ENCODE measurements at regions not wholly inside any gene's neighbourhood (a gene's known extent, or its start where the extent isn't known, plus 50 kb on each side); places are given as distances from the start of the nearest gene placed in this dataset.

DNA sequence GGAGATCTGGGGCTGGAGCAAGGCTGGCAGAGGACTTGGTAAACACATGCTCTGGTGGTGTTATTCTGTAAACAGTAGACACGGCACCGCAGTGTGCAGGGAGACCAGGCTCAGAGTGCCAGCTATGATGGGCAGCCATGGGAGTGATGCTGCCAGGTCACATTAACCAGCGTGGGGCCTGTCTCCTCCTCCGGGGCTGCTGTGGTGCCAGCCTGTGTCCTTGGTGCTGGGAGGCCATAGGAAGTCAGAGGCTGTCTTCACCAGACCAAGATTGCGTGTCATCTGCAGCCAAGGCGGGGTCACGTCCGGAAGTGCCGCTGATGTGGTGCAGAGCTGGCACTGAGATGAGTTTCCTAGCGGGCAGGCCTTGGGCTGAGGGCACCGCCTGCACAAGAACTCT lies 236.0 kb downstream of the GLRX3 start:
- no peak for DNase-seq

DNA sequence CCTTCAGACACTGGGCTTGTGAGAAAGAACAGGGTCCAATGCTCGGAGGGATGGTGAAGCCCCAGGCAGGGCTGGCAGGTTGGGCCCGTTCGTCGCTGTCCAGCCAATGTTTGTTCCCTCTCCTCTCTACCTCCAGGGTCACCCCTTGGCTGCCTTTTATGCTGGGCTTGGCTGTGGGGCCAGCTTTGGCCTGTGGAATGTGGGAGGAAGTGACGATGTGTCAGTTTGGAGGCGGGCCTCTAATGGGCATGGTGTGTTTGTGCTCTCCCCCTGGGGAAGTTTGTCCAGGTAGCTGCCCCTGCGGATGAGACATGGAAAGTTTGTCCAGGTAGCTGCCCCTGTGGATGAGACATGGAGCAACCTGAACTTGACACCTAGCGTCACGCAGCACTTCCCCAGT lies 236.7 kb downstream of the GLRX3 start:
- no peak for DNase-seq

DNA sequence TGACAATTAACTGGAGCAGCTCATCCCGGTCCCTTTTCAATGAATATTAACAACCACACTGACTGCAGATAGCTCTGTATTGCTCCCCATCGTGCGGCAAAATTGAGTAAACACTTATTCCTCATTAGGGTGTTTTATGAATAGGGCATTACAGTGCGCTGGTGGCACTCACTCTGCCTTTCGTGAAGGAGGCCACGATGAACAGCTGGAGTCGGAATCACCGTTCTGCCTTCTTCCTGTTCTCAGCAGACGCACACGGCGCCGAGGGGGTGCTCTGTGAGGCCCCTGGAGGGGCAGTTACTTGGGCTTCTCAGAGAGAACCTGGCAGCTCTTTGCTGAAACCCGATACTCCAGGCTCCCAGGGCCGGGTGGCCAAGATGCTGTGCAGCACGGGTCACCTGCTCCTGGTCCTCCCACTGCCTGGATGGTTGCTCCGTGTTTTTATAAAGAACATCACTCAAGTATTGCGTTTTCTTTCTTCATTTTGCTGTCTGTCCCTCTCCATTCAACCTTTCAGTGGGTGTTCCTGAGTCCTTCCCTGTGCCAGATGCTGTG lies 241.9 kb downstream of the GLRX3 start:
- DNase-seq: no peak

DNA sequence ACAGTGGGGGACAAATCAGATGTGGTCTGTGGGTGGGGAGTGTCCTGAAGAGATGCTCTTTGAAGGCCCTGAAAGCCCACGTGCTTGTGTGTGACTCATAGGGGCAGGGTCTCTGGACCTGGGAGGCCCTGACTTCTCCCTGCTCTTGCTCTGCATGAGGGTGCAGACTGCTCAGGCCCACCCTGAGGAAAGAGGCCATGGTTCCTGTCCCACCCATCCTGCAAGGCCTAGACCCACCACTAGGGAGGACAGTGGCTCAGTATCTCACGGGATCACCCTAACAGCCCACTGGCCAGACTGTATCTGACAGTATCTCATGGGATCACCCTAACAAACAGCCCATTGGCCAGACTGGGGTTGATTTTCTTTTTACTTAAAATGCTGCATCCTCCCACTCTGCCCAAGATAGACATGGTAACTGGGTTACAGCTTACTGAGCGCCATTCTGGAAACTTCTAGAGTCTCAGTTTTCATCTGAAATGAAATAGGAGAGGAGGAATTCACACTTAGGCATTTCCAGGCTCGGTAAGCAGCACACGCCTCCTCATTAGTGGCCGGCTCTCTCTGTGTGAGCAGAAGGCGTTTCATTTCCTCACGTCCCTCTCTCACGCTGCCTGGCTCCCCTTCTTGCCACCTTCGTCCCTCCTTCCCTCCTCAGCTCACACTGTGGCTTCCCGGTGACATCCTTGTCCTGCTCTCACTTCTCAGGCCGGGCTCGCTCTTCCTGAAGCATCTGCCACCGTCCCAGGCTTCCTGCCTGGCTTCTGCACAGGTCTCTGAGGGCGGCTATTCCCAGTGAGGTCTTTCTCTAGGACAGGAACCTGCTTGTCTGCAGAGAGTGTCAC lies 242.6 kb downstream of the GLRX3 start:
- no peak for DNase-seq

DNA sequence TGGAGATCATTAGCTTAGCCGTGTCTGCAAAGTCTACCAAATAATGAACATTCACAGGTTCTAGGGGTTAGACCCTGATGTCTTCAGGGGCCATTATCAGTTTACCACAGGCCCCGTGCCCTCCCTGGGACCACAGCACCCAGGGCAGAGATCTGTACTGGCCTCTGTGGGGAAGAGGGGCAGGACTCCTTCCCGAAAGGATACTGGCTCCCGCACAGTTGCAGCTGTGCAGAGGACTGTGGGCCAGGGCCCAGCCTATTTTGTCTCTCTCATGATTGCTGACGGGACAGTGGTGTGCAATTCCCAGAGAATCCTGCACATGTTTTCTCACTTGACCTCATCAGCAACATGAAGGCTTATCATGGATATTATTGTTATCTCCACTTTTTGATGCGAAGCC lies 243.9 kb downstream of the GLRX3 start:
- no peak for DNase-seq

DNA sequence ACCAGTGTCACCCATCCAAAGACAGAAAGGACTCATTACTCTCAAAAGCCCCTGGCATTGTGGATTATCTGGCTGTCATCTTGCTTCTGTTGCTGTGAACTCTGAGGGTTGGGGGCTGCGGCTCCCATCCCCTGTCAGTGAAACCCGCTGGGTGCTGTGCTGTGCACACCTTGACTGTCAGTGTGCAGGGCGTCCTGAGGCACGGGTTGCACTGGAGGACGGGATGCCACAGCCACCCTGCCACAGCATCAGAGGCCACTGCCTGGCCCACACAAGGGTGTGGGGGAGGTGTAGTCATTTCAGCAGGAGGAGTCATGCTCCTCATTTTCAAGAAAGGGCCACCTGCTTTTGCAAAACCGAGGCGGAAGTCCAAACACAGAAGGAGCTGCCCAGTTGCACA lies 245.8 kb downstream of the GLRX3 start:
- DNase-seq: no peak

DNA sequence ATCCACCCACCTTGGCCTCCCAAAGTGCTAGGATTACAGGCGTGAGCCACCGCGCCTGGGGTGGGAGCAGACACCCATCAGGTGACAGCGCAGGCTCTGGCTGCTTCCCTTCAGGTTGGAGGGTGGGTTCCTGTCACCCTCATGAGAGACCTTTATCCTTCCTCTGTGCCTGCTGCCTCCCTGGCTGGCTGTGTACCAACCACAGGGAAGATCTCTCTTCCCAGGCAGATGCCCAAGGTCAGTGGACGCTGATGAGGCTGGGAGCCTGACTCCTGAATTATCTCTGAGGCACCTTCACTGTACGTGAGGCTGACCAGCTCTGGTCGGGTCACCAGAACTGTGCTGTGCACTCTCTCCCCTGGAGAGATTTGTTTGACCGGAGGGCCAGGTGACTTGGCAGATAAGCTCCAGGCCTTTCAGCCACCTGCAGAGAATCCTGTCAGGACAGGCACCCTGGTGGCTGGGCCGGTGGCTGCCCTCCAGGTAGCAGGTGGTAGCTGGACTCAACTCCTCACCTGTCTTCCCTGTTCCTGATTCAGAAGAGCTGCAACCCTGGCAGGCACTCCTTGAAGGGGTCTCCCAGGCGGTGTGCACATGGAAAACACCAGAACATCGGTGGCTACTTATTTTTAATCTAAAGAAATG lies 251.9 kb downstream of the GLRX3 start:
- DNase-seq: no peak

DNA sequence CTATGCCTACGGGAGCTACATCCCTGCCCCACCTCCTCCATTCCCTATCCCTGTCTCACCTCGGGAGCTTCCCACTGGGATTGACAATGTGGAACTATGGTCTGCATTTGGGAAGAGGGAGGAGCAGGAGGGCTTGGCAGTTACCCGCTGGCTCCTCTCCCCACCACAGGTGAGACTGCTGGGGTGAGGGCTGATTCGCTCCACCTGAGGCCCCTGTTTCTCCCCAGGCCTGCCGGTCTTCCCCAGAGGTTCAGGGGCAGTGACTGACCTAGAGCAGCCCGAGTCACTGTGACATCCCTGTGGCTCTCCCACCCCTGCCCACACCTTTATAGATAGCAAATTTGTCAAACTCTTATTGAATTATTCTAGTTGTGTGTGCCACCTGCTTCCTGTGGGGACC lies 252.6 kb downstream of the GLRX3 start:
- no peak for DNase-seq

DNA sequence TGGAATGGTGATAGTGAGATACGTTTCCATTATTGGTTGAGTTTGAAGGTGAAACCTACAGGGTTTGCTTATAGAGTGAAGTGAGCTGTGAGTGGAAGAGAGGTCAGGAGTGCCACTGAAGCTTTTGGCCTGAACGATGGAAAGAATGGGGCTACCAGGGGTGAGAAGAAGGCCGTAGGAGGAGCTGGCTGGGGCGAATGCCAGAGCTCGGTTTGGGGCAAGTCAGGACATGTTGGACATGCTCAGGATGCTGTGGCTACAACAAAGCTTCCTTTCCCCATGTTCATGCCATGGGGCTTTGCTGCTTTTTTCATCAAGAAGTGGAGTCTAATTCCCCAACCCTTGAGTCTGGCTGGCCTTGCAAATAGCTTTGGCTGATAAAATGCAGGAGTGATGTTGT lies 253.7 kb downstream of the GLRX3 start:
- no peak for DNase-seq

DNA sequence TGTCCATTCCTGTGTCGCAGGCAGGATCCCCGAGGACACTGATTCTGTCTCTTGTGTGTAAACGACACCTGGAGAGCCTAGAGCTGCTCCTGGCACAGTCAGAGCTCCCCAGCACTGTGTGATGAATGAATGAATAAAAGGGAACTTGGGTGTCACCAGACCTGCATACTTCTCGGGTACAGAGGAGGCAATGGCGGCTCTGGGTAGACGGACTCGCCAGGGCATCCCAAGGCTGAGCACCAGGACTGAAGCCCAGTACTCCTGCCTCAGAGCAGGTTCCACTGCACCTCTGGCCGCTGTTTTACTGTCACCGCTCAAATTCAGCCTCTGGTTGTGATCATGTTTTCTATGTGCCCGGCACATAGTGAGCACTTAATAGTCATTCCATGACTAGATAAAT lies 255.8 kb downstream of the GLRX3 start:
- DNase-seq: no peak

DNA sequence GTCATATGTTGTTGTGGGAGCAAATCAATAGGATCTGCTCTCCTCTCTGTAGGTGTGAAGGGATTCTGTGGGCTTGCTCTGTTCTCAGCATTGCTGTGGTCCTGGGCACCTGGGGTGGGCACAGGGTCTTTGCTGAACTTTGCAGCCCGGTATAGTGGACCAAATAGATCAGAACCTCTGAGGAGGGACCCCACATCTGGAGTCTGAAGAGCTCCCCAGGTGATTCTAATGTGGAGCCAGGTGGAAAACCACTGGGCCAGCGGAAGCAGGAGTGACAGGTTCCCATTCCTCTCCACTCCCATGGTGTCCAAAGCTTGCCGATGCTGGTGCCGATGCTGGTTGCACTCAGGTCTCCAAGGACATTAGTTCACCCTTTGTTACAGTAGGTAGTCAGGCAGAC lies 257.2 kb downstream of the GLRX3 start:
- DNase-seq: no peak

DNA sequence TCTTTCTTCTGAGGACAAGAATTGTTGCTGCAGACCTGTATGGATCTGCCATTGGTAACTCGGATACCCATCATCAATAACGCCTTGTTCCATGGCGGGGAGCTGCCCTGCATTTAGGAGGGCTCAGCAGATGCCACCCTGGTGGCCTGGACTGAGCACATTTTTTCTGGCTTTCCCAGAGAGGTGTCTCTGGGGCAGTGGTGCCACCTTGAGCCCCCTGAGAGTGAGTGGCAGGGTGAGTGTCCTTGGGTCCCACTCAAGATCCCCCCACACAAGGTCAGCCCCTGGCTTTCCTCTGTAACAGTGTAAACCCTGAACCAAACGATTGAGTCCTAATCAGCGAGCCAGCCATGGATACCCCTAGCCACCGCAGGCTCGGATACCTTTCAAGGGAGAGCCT lies 258.6 kb downstream of the GLRX3 start:
- DNase-seq: no peak

DNA sequence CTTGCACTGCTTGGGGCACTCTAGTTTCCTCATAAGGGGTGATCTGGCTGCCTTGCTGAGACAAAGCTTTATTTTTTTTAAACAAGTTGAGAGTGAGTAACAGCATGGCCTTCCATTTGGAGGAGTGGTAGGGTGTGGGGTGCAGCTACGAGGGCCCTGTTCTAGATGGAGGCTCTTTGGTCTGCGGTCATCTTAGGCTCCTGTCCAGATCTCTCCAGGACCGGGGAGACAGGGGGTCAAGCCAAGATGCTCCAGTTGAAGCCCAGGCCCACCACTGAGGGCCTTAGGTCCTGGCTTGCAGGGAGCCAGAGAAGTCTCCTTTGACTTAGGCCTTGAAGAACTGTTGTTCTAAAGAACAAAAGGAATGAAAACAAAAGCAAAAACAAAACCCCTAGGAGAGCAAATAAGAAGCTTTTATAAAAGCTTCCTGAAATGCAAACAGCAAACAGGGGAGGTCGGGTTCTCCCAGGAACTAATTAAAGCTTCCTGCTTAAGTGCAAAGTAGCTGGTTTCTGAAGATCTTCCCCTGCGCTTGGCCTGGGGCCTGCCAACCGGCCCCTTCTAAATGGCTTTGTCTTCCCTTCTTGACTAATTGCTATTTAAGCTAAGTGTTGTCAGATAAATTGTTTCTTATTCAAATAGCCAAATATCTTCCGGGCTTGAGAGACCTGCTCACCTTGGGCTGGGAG lies 259.2 kb downstream of the GLRX3 start:
- no peak for DNase-seq

DNA sequence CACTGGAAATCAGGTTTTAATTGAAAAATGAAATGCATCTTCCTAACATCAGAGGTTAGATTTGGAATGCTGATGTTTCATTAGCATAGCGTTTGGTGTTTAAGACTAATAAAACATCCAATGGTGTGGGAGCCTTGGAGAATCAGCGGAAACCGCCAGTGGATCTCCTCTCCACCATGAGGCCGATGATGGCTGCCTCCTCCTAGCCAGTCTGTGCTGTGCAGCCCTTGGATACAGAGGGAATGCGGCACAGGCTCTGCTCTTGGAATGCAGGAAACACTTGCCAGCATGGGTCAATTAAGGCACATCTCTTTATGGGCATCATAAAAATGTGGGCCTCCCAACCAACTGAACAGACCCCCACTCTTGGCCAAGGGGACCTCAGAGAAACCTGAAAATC lies 259.9 kb downstream of the GLRX3 start:
- DNase-seq: no peak

DNA sequence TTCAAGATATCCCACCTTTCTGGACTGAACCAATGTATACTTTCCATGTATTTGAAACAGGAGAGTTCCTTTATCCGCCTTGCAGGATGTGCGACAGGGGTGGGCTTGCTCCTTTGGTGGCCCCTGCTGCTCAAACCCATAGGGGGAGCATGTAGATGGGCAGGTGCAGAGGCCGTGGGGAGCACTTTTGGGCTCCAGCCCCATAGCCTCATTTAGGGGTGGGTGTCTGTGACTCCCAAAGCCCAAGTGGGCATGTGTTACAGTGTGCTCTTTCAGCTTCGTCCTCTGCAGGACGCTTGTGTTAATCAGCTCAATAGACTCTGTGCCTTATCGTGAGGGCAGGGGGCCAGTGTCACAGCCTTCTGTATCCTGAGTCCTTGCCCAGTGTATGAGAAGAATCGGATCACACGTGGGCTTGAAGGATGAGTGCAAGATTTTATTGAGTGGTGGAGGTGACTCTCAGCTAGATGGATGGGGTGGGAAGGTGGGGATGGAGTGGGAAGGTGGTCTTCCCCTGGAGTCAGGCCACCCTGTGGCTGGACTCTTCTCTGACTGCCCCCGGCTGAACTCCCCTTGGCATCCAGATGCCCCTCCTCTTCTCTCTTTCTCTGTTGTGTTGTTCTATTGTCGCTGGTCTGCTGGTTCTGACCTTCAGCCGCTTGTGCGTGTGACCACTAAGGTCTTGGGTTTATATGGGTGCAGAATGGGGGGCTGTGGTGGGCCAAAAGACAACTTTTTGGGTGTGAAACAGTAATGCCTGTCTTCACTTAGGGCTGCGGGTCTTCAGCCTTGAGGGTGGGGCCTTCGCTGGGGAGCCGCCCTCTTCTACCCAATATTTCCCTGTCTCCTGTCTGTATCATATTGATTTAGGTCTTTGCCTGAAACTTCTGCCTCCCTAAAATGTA lies 262.2 kb downstream of the GLRX3 start:
- DNase-seq: no peak

DNA sequence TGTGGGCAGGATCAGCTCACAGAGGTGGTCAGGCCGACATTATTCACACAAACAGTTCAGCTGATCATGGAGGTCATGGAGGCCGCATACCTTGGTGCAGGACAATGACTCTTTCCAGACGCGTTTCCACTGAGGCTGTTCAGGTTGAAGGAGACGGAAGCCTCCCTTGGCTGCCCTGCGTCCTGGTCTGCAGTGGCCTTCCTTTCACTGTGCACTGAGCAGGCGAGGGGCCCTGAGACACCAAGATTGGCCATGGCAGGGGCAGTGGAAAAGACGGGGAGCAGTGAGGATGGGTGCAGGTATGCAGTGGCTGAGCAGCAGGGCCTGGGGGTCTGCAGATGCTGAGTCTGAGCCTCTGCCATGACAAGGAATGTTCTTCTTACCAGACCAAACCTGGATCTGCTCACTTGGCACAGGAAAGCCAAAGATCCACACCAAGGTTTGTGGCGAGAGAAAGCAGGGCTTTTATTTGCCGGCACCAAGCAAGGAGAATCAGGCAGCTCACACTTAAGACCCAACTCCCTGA lies 263.3 kb downstream of the GLRX3 start:
- no peak for DNase-seq

DNA sequence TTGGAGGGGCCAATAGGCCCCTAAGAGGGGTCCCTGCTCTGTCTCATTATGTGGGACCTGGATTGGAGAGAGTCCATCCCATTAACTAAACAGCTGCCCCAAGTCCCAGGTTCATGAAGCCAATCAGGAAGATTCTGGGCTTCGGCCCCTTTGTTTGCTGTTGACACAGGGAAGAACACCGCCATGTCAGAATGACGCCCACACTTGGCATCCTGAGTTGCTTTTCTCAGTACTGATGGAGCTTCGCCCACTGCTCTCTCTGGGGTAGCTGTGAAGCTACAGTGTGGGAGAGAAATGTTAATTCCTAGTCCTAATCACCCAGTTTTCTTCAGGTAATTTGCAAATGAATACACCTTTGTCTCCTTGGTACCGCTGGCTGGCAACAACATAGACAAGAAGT lies 264.7 kb downstream of the GLRX3 start:
- DNase-seq: no peak

DNA sequence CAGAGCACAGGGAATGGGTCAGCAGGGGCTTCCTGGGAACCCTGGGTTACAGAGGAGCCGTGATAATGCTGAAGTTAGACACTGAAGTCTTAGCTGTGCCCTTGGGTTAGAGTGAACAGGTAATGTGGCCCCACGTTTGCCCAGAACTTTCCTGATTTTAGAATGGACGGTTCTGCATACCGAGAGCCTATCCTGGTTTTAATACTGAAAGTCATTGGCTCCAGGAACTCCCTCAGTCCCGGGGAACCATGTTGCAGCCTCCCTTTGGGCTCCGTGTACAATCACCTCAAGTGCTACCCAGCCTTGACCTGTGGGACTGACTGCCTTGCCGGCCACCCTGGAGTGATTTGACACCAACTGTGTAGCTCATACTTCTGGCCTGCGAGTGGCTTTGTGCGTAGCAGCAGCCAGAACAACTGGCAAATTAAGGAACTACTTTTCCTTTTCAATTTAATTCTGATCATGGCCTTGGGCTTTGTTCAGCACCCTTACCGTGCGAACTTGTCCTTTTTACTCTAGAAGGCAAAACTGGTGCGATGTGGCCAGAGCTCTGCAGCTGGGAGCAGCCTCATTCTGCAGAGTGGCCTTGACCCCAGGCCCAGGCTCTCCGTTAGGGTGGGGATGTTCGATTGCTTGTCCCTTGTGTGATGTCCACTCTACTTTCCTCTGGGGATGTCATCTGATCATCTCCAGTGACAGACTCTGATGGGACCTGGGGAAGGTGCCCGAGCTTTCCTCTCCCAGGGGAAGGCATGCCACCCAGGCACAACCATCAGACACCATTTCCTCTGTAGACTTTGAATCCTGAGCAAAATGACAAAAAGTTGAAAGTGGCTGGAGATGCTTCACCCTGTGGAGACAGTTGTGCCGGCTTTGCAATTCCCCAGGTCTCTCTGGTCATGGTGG lies 265.9 kb downstream of the GLRX3 start:
- no peak for DNase-seq

DNA sequence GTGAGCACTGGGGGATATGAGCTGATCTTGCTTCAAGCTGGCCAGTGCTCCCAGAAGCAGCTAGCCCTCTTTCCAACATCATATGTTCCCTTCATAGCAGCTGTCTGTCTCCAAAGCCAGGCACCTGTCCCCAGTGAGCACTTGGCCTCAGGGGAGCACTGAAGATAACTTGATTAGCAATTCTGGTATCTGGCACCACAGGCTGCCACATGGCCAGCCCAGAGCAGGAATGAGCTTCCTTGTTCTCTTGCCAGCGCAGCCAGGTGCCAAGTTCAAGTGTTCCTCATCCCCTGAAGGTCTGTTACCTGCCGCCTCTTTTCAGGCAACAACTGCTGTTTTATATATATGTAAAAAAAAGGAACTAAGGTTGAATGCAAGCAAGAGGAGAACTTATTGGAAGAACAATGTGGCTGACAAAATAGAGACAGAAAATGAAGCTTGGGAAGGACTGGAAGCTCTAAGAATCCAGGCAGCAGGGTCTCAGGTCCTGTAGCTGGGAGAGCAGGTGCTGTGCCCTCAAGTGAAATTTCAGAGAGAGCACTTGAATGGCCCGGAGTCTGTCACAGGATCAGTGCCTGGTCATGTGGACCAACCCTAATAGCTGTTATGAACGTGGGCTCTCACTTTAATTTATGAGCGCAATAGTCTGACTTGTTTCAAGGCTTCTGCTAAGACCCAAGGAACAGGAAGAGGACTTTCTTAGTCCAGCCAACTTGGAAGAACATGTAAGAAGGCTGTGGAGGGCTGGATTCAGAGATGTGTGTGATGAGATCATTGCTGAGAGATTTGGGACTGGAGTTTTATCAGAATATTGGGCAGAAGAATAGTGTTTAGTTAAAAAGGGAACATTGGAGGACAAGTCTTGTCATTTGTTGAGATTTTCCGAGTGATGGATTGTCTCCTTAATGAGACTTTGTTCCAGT lies 267.2 kb downstream of the GLRX3 start:
- DNase-seq: no peak

DNA sequence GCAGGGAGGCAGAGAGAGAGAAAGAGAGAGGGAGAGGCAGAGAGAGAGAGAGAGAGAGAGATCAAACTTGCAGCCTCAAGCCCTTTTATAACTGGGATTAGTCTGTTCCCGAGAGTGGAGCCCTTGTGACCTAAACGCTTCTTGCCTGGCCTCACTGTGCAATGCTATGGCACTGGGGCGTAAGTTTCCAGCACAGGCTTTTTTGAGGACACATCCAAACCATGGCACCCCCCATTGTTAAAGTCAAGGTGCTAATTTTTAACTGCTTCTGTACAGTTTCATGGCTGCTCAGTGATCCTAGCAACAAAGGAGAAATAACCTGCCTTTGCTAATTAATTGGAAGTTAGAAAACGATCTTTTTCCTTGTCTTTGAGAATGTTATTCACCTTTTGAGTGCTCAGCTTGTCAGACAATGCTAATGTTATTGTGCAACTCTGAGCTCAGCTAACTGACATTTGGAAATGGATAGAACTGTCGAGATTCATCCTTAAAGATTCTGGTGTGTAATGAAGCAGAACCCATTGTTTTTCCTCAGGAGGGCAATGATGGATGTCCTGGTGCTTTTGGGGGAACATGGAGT lies 268.4 kb downstream of the GLRX3 start:
- no peak for DNase-seq
